ENCODE measurements at regions not wholly inside any gene's neighbourhood (a gene's known extent, or its start where the extent isn't known, plus 50 kb on each side); places are given as distances from the start of the nearest gene placed in this dataset.

GRCh38 chr12:130086248-130086647, 76.0 kb upstream of the FZD10 start:
- H3K36me3 ChIP-seq (ENCODE audit: control insufficient read depth, insufficient read depth, low read length): no peaks in the 10 kb centered on the region
- H3K27me3 ChIP-seq (ENCODE audit: control insufficient read depth, insufficient read depth, low read length): peaks cover 12% of the 10 kb centered on the region; the same call in 1 of the 2 replicates
- H3K27ac ChIP-seq (ENCODE audit: low read depth, low read length): no peak overlapping the region
- no peak overlapping the region for H3K4me3 ChIP-seq (ENCODE audit: low read depth, low read length)
- peak overlapping the region; percentile 28 for H3K9ac ChIP-seq (ENCODE audit: low read length)
- peaks cover 8% of the 10 kb centered on the region for H3K9me3 ChIP-seq (ENCODE audit: control insufficient read depth, insufficient read depth, low read depth, low read length)
- peaks cover 30% of the 10 kb centered on the region for H3K4me1 ChIP-seq (ENCODE audit: control insufficient read depth, insufficient read depth, low read length)

DNA sequence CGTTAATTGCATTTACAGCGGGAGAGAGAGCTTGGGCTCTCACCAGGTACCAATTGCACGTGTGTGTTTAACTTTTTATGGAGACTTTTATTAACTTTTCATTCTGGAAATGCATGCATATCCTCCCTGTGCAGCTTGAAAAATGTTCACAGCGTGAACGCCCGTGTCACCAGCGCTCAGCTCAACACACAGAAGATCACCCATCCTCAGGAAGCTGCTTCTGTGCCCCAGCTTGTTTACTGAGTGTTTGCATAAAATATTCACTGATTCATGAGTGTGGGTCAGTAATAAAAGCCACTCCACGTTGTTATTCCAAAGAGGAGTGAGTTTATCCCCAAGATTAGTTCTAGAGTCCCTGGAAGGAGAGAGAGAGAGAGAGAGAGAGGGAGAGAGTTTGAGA, 75.5 kb upstream of the FZD10 start:
- no peak overlapping the region for H3K9ac ChIP-seq (ENCODE audit: low read length)
- peaks cover 11% of the 10 kb centered on the region; the same call in 1 of the 2 replicates for H3K27me3 ChIP-seq (ENCODE audit: control insufficient read depth, insufficient read depth, low read length)
- H3K27ac ChIP-seq (ENCODE audit: low read depth, low read length): no peak overlapping the region

DNA sequence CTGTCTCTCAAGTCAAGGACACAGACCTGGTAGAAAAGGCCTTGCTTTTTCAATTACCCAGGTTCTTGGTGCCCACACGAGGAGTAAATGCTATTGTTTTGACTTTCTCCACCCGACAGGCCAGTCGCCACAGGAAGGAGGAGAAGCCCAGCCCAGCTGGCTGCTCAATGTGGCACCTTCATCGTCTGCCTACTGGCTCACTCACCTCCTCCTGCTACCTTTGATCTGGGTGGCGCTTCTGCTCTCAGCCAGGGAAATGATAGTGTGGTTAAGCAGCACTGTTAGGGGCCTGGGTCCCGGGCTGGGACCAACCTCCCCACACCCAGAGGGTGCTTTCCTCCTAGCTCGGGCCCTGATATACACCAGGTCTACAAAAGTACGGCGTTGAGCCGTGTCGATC, 75.0 kb upstream of the FZD10 start:
- Histone ChIP-seq H3K9me3 (ENCODE audit: control insufficient read depth, insufficient read depth, low read depth, low read length) (peaks cover 9% of the 10 kb centered on the region), H3K27me3 (ENCODE audit: control insufficient read depth, insufficient read depth, low read length) (peaks cover 11% of the 10 kb centered on the region; the same call in 1 of the 2 replicates), H3K27ac (ENCODE audit: low read depth, low read length) (no peak overlapping the region), H3K9ac (ENCODE audit: low read length) (no peak overlapping the region), H3K36me3 (ENCODE audit: control insufficient read depth, insufficient read depth, low read length) (no peaks in the 10 kb centered on the region), H3K4me1 (ENCODE audit: control insufficient read depth, insufficient read depth, low read length) (peaks cover 30% of the 10 kb centered on the region), H3K4me3 (ENCODE audit: low read depth, low read length) (no peak overlapping the region)

More for the DNA sequence above, 75.5 kb upstream of the FZD10 start:
- peaks cover 30% of the 10 kb centered on the region for H3K4me1 ChIP-seq (ENCODE audit: control insufficient read depth, insufficient read depth, low read length)
- H3K36me3 ChIP-seq (ENCODE audit: control insufficient read depth, insufficient read depth, low read length): no peaks in the 10 kb centered on the region
- H3K9me3 ChIP-seq (ENCODE audit: control insufficient read depth, insufficient read depth, low read depth, low read length): peaks cover 9% of the 10 kb centered on the region
- H3K4me3 ChIP-seq (ENCODE audit: low read depth, low read length): no peak overlapping the region

DNA sequence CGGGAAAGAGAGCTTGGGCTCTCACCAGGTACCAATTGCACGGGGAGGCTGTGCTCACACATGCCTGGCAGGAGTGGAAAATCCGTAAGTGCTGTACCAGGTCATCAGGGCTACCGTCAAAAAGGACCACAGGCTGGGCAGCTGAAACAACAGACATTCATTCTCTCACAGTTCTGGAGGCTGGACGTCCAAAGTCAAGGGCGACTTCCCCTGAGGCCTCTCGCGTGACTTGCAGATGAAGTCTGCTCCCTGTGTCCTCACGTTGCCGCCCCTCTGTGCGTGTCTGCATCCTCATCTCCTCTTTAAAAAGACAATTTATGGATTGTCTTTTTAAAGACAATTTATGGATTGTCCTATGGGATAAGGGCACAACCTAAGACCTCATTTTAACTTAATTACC, 73.8 kb upstream of the FZD10 start:
- H3K36me3 ChIP-seq (ENCODE audit: control insufficient read depth, insufficient read depth, low read length): no peaks in the 10 kb centered on the region
- H3K27me3 ChIP-seq (ENCODE audit: control insufficient read depth, insufficient read depth, low read length): peaks cover 11% of the 10 kb centered on the region; the same call in 1 of the 2 replicates
- no peak overlapping the region for H3K4me3 ChIP-seq (ENCODE audit: low read depth, low read length)
- peaks cover 9% of the 10 kb centered on the region for H3K9me3 ChIP-seq (ENCODE audit: control insufficient read depth, insufficient read depth, low read depth, low read length)
- no peak overlapping the region for H3K9ac ChIP-seq (ENCODE audit: low read length)
- H3K27ac ChIP-seq (ENCODE audit: low read depth, low read length): no peak overlapping the region
- H3K4me1 ChIP-seq (ENCODE audit: control insufficient read depth, insufficient read depth, low read length): peaks cover 32% of the 10 kb centered on the region

- Histone ChIP-seq H3K9ac (ENCODE audit: low read length) (no peak overlapping the region), H3K27ac (ENCODE audit: low read depth, low read length) (no peak overlapping the region), H3K4me1 (ENCODE audit: control insufficient read depth, insufficient read depth, low read length) (peaks cover 24% of the 10 kb centered on the region), H3K27me3 (ENCODE audit: control insufficient read depth, insufficient read depth, low read length) (peaks cover 11% of the 10 kb centered on the region; the same call in 1 of the 2 replicates), H3K4me3 (ENCODE audit: low read depth, low read length) (no peak overlapping the region), H3K36me3 (ENCODE audit: control insufficient read depth, insufficient read depth, low read length) (no peaks in the 10 kb centered on the region), H3K9me3 (ENCODE audit: control insufficient read depth, insufficient read depth, low read depth, low read length) (peaks cover 9% of the 10 kb centered on the region)
These were observed 71.7 kb upstream of the FZD10 start for GRCh38 chr12:130090542-130090941.

- peaks cover 13% of the 10 kb centered on the region; the same call in 1 of the 2 replicates for H3K4me1 ChIP-seq (ENCODE audit: control insufficient read depth, insufficient read depth, low read length)
- peaks cover 9% of the 10 kb centered on the region for H3K9me3 ChIP-seq (ENCODE audit: control insufficient read depth, insufficient read depth, low read depth, low read length)
- H3K9ac ChIP-seq (ENCODE audit: low read length): no peak overlapping the region
- no peak overlapping the region for H3K27ac ChIP-seq (ENCODE audit: low read depth, low read length)
- H3K36me3 ChIP-seq (ENCODE audit: control insufficient read depth, insufficient read depth, low read length): no peaks in the 10 kb centered on the region
- no peak overlapping the region for H3K4me3 ChIP-seq (ENCODE audit: low read depth, low read length)
- H3K27me3 ChIP-seq (ENCODE audit: control insufficient read depth, insufficient read depth, low read length): no peaks in the 10 kb centered on the region; the same call in 1 of the 2 replicates
These were observed 68.9 kb upstream of the FZD10 start for GRCh38 chr12:130093380-130093779.

DNA sequence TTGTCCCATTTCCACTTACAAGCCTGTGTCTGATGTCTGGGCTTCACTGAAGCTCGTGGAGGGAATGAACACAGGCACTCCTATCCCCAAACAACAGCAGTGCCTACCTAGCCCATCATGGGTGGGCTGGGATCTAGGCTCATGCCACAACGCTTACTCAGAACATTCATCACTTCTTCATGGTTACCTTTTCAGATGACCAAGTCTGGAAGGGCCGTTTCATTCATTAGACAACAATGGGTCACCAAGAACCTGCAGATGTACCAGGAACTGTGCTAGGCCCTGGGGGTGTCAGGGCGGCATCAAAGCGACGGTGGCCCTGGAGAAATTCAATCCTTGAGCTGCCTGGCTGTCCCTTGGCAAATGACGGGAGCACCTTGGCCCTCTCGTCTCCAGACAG, 64.9 kb upstream of the FZD10 start:
- Histone ChIP-seq H3K4me1 (ENCODE audit: control insufficient read depth, insufficient read depth, low read length) (peaks cover 20% of the 10 kb centered on the region), H3K9me3 (ENCODE audit: control insufficient read depth, insufficient read depth, low read depth, low read length) (no peaks in the 10 kb centered on the region), H3K27me3 (ENCODE audit: control insufficient read depth, insufficient read depth, low read length) (peaks cover 14% of the 10 kb centered on the region; the same call in 1 of the 2 replicates)

DNA sequence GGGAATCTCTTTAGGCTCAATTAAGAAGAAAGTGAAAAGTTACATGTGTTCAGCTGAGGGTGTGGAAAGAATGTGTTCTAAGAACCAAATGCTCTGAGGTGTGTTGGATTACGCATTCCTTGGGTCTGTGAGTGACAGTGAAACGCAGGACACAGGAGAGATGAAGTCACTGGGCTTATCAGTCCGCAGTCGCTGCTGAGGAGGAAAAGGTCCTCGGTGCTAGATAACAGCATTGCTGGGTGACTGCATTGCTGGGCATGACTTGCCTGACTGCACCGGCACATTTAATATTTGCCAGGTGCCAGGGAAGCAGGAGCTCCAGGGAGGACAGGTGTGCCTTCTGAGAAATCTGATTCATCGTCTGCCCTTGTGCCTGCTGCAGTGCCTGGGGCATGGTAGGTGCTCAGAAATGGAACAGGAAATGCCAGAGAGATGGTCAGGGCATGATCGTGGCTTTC, 64.4 kb upstream of the FZD10 start:
- H3K4me3 ChIP-seq (ENCODE audit: low read depth, low read length): no peak overlapping the region
- H3K27me3 ChIP-seq (ENCODE audit: control insufficient read depth, insufficient read depth, low read length): peaks cover 14% of the 10 kb centered on the region; the same call in 1 of the 2 replicates
- H3K36me3 ChIP-seq (ENCODE audit: control insufficient read depth, insufficient read depth, low read length): no peaks in the 10 kb centered on the region
- H3K27ac ChIP-seq (ENCODE audit: low read depth, low read length): no peak overlapping the region
- no peak overlapping the region for H3K9ac ChIP-seq (ENCODE audit: low read length)
- peaks cover 20% of the 10 kb centered on the region for H3K4me1 ChIP-seq (ENCODE audit: control insufficient read depth, insufficient read depth, low read length)
- no peaks in the 10 kb centered on the region for H3K9me3 ChIP-seq (ENCODE audit: control insufficient read depth, insufficient read depth, low read depth, low read length)

More for the DNA sequence above, 64.9 kb upstream of the FZD10 start:
- H3K27ac ChIP-seq (ENCODE audit: low read depth, low read length): no peak overlapping the region
- no peaks in the 10 kb centered on the region for H3K36me3 ChIP-seq (ENCODE audit: control insufficient read depth, insufficient read depth, low read length)
- H3K9ac ChIP-seq (ENCODE audit: low read length): no peak overlapping the region
- H3K4me3 ChIP-seq (ENCODE audit: low read depth, low read length): no peak overlapping the region

DNA sequence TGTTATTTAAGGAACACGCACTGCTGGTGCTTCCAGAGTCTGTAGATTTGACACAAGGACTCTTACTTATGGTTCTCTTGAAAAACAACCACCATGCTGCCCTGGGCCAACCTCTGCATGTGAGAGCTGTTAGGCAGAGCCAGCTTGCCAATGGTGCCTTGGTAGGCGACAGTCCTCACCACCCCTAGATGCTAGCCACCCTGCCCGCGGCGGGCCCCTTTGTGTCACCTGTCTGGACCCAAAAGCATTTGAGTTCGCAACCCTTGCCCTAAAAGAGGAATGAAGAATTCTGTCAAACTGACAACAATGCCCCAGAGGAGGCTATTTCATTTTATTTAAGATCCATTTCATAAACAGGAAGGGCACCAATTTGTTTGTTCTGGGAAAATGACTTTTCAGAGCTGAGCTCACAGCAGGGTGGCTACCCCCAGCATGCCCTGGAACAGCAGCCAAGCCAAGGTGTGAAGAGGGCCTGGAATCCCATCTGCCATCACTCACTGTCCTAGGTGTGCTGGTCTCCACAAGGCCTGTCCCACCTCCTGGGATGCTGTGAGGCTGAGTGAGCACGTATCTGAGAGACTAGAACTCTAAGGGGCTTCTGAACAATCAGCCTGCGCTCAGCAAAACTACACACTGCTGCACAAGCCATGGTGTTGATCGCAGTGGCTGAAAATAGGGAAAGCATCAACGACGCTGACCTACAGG, 63.8 kb upstream of the FZD10 start:
- no peak overlapping the region for H3K27ac ChIP-seq (ENCODE audit: low read depth, low read length)
- H3K4me3 ChIP-seq (ENCODE audit: low read depth, low read length): no peak overlapping the region
- no peaks in the 10 kb centered on the region for H3K9me3 ChIP-seq (ENCODE audit: control insufficient read depth, insufficient read depth, low read depth, low read length)
- H3K36me3 ChIP-seq (ENCODE audit: control insufficient read depth, insufficient read depth, low read length): no peaks in the 10 kb centered on the region
- peaks cover 14% of the 10 kb centered on the region; the same call in 1 of the 2 replicates for H3K27me3 ChIP-seq (ENCODE audit: control insufficient read depth, insufficient read depth, low read length)
- no peak overlapping the region for H3K9ac ChIP-seq (ENCODE audit: low read length)
- peaks cover 19% of the 10 kb centered on the region for H3K4me1 ChIP-seq (ENCODE audit: control insufficient read depth, insufficient read depth, low read length)

- Histone ChIP-seq H3K4me3 (ENCODE audit: low read depth, low read length) (no peak overlapping the region), H3K27me3 (ENCODE audit: control insufficient read depth, insufficient read depth, low read length) (peaks cover 22% of the 10 kb centered on the region; the same call in 1 of the 2 replicates), H3K27ac (ENCODE audit: low read depth, low read length) (no peak overlapping the region), H3K36me3 (ENCODE audit: control insufficient read depth, insufficient read depth, low read length) (no peaks in the 10 kb centered on the region), H3K9me3 (ENCODE audit: control insufficient read depth, insufficient read depth, low read depth, low read length) (no peaks in the 10 kb centered on the region), H3K9ac (ENCODE audit: low read length) (no peak overlapping the region), H3K4me1 (ENCODE audit: control insufficient read depth, insufficient read depth, low read length) (peaks cover 25% of the 10 kb centered on the region)
These were observed 61.5 kb upstream of the FZD10 start for GRCh38 chr12:130100634-130101362.

DNA sequence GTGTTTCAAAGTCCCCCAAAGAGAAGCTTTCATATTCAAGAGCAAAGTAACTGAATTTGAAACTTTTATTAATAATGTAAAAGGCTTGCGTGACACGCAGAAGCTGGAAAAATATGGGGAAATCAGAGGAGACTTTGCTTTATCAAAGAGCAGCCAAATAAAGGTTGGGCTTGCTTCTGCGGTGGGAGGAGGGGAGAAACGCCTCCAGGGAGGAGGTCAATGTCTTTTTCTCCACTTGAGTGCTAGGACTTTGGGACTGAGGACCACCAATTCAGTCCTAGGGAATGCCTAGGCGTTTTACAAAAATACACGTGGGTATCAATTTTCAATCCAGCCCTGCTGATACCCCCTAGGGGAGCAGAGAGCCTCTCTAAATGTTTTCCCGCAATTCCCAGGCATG, 60.9 kb upstream of the FZD10 start:
- peaks cover 25% of the 10 kb centered on the region for H3K4me1 ChIP-seq (ENCODE audit: control insufficient read depth, insufficient read depth, low read length)
- no peak overlapping the region for H3K9ac ChIP-seq (ENCODE audit: low read length)
- H3K27ac ChIP-seq (ENCODE audit: low read depth, low read length): no peak overlapping the region
- H3K36me3 ChIP-seq (ENCODE audit: control insufficient read depth, insufficient read depth, low read length): no peaks in the 10 kb centered on the region
- H3K27me3 ChIP-seq (ENCODE audit: control insufficient read depth, insufficient read depth, low read length): peaks cover 27% of the 10 kb centered on the region
- no peaks in the 10 kb centered on the region for H3K9me3 ChIP-seq (ENCODE audit: control insufficient read depth, insufficient read depth, low read depth, low read length)
- H3K4me3 ChIP-seq (ENCODE audit: low read depth, low read length): no peak overlapping the region

Data from HUES6 (cell line).